ENCODE measurements at regions not wholly inside any gene's neighbourhood (a gene's known extent, or its start where the extent isn't known, plus 50 kb on each side); places are given as distances from the start of the nearest gene placed in this dataset.
A peak's percentile ranks its signal among the peaks of the same experiment; 100 is the strongest.

- Histone ChIP-seq H3K4me1 (ENCODE audit: control insufficient read depth, insufficient read depth, low read length) (no peaks in the 10 kb centered on the region), H3K27ac (ENCODE audit: low read length) (no peak overlapping the region), H3K9me3 (ENCODE audit: control insufficient read depth, low read depth, low read length) (no peaks in the 10 kb centered on the region), H3K36me3 (ENCODE audit: control insufficient read depth, insufficient read depth, low read length) (no peaks in the 10 kb centered on the region), H3K4me3 (ENCODE audit: low read length) (no peak overlapping the region), H3K27me3 (ENCODE audit: control insufficient read depth, insufficient read depth, low read length) (no peaks in the 10 kb centered on the region)
- 96% methylated on average over 3 of the region's 3 CpGs for WGBS (ENCODE audit: insufficient coverage, low lambda C conversion rate)
- no peak for DNase-seq
Measured at GRCh38 chr7:18338910-18339523, 156.5 kb upstream of the HDAC9 start.

DNA sequence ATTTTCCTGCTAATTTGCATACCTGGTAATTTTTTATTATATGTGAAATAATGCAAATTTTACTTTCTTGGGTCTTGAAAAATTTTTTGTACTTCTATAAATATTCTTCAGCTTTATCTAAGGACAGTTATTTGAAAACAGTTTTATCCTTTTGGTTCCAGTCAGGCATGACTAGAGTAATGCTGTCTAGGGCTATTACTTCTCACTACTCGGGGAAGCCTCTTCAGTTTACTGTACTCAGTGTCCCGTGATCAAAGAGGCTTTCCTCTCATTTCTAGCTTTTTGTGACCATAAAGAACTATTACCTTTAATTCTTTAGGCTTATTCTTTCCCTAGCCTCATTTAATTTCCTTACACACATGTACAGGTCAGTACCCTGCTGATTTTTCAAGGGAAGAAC, 153.8 kb upstream of the HDAC9 start:
- WGBS (ENCODE audit: insufficient coverage, low lambda C conversion rate) = 100% methylated on average over 1 of the region's 2 CpGs
- no peaks in the 10 kb centered on the region for H3K27me3 ChIP-seq (ENCODE audit: control insufficient read depth, insufficient read depth, low read length)
- no peaks in the 10 kb centered on the region for H3K4me1 ChIP-seq (ENCODE audit: control insufficient read depth, insufficient read depth, low read length)

GRCh38 chr7:18343047-18343446, 152.5 kb upstream of the HDAC9 start:
- H3K27me3 ChIP-seq (ENCODE audit: control insufficient read depth, insufficient read depth, low read length) = no peaks in the 10 kb centered on the region
- WGBS (ENCODE audit: insufficient coverage, low lambda C conversion rate) = 83% methylated on average over 1 of the region's 2 CpGs
- no peaks in the 10 kb centered on the region for H3K36me3 ChIP-seq (ENCODE audit: control insufficient read depth, insufficient read depth, low read length)
- no peak for DNase-seq
- no peaks in the 10 kb centered on the region for H3K4me1 ChIP-seq (ENCODE audit: control insufficient read depth, insufficient read depth, low read length)
- no peak overlapping the region for H3K27ac ChIP-seq (ENCODE audit: low read length)
- no peak overlapping the region for H3K4me3 ChIP-seq (ENCODE audit: low read length)
- no peaks in the 10 kb centered on the region for H3K9me3 ChIP-seq (ENCODE audit: control insufficient read depth, low read depth, low read length)

More for the DNA sequence above, 153.8 kb upstream of the HDAC9 start:
- H3K9me3 ChIP-seq (ENCODE audit: control insufficient read depth, low read depth, low read length) = no peaks in the 10 kb centered on the region
- no peaks in the 10 kb centered on the region for H3K36me3 ChIP-seq (ENCODE audit: control insufficient read depth, insufficient read depth, low read length)
- no peak overlapping the region for H3K4me3 ChIP-seq (ENCODE audit: low read length)
- no peak for DNase-seq
- no peak overlapping the region for H3K27ac ChIP-seq (ENCODE audit: low read length)

DNA sequence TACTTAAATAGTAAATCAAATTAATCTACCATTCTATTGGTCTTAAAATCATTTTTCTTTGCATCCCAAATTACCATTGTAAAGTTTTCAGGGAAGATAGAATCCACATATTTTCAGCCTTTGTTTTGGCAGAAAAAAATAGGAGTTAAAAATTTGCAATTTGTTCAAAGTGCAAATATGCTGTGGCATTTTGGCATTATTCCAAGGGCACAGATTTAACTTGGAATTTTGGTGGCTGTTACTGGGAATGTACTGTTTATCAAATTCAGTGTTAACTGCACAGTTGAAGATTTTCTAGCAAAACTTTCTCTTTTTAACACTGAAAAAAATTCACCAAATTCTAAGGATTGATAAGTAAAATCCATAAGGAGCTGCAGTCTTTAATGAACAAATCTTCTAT, 151.0 kb upstream of the HDAC9 start:
- no peaks in the 10 kb centered on the region for H3K36me3 ChIP-seq (ENCODE audit: control insufficient read depth, insufficient read depth, low read length)
- H3K4me1 ChIP-seq (ENCODE audit: control insufficient read depth, insufficient read depth, low read length) = no peaks in the 10 kb centered on the region
- no peaks in the 10 kb centered on the region for H3K9me3 ChIP-seq (ENCODE audit: control insufficient read depth, low read depth, low read length)
- no peak overlapping the region for H3K27ac ChIP-seq (ENCODE audit: low read length)
- H3K4me3 ChIP-seq (ENCODE audit: low read length) = no peak overlapping the region
- no peaks in the 10 kb centered on the region for H3K27me3 ChIP-seq (ENCODE audit: control insufficient read depth, insufficient read depth, low read length)
- DNase-seq = no peak

GRCh38 chr7:18345641-18346234, 149.8 kb upstream of the HDAC9 start:
- H3K4me3 ChIP-seq (ENCODE audit: low read length) = no peak overlapping the region
- no peaks in the 10 kb centered on the region for H3K36me3 ChIP-seq (ENCODE audit: control insufficient read depth, insufficient read depth, low read length)
- no peaks in the 10 kb centered on the region for H3K4me1 ChIP-seq (ENCODE audit: control insufficient read depth, insufficient read depth, low read length)
- H3K27ac ChIP-seq (ENCODE audit: low read length) = no peak overlapping the region
- no peaks in the 10 kb centered on the region for H3K27me3 ChIP-seq (ENCODE audit: control insufficient read depth, insufficient read depth, low read length)
- DNase-seq = peak; percentile 26 to 38
- H3K9me3 ChIP-seq (ENCODE audit: control insufficient read depth, low read depth, low read length) = no peaks in the 10 kb centered on the region
- 40% methylated on average over 2 of the region's 3 CpGs for WGBS (ENCODE audit: insufficient coverage, low lambda C conversion rate)

DNA sequence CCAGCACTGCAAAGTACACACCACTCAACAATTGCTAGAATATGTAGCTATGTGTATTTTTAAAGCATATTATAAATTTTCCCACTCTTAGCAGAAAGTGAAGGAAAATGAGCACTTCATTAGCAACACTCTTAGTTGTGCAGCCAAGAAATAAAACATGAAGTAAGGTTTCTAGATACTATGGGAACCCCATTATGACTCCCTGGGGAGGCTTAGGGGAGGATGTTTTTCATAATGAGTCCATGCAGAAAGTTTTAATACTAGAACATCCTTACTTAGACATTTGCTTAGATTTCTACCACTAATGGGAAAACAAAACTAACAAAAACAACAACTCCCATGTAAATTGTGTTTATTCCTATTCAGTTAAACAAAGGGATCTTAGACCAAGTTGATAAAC, 148.4 kb upstream of the HDAC9 start:
- H3K9me3 ChIP-seq (ENCODE audit: control insufficient read depth, low read depth, low read length) = no peaks in the 10 kb centered on the region
- DNase-seq = no peak
- H3K36me3 ChIP-seq (ENCODE audit: control insufficient read depth, insufficient read depth, low read length) = no peaks in the 10 kb centered on the region
- no peaks in the 10 kb centered on the region for H3K4me1 ChIP-seq (ENCODE audit: control insufficient read depth, insufficient read depth, low read length)
- no peaks in the 10 kb centered on the region for H3K27me3 ChIP-seq (ENCODE audit: control insufficient read depth, insufficient read depth, low read length)
- H3K4me3 ChIP-seq (ENCODE audit: low read length) = no peak overlapping the region
- H3K27ac ChIP-seq (ENCODE audit: low read length) = no peak overlapping the region

DNA sequence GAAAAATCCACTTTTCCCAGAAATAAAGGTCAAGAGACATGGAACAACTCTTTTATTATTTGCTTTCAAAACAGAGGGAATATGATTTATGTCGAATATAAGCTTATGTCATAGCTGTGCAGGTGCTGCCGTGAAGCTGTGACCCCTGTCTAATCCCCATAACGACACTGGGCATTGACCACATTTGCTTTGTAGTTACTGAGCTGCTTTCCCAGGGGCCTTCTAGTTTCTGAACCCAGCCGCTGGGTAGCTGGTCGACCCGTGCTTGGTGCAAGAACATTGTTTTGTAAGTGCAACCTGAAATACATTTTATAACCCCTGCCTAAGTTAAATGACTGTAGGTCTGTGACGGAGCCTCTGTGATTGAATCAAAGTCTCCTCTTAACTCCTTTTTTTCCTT, 144.9 kb upstream of the HDAC9 start:
- no peaks in the 10 kb centered on the region for H3K9me3 ChIP-seq (ENCODE audit: control insufficient read depth, low read depth, low read length)
- no peak for DNase-seq
- no peaks in the 10 kb centered on the region for H3K4me1 ChIP-seq (ENCODE audit: control insufficient read depth, insufficient read depth, low read length)
- H3K27me3 ChIP-seq (ENCODE audit: control insufficient read depth, insufficient read depth, low read length) = no peaks in the 10 kb centered on the region
- no CpG with 5 or more reads among the region's 7 CpGs for WGBS (ENCODE audit: insufficient coverage, low lambda C conversion rate)
- H3K36me3 ChIP-seq (ENCODE audit: control insufficient read depth, insufficient read depth, low read length) = no peaks in the 10 kb centered on the region
- no peak overlapping the region for H3K4me3 ChIP-seq (ENCODE audit: low read length)
- H3K27ac ChIP-seq (ENCODE audit: low read length) = no peak overlapping the region

DNA sequence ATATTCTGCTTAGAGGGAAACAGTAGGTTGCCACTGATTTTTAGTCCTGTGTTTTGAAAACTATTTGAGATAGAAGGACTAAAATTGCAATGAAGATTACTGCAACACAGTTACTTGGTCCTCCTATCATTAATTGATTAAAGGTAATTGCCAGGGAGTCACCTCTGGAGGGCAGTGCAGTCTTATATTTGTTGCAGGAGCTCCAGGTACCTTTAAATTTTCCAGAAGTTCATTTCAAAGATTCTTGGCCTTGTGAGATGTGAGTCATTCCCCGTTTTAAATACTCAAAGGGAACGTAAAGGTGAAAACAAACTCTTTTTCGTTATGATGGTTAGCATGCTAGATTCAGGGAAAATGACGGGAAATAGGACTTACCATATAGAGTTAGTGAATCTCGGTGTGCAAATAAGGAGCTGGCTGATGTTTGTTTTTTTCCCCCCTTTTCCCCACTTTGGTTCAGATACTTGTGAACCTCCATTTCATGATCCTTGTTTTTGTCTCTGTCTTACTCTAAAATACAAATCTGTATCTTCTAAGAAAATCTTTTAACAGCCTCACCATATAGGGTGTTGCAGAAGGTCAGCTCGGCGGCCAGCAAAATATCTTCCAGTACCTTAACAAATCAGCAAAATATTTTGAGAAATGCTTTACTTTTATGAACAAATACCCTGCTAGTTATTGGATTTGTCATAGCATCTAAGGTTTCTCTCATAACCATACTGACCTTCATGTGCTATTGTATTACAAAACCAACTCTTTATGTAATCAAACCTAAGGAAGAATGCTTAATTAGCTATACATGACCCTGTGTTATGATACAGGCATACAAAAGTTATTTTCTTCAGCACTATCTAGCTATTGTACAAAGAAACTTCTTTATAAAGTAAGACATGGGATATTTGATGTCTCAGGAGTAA, 143.0 kb upstream of the HDAC9 start:
- no peak overlapping the region for H3K27ac ChIP-seq (ENCODE audit: low read length)
- H3K36me3 ChIP-seq (ENCODE audit: control insufficient read depth, insufficient read depth, low read length) = no peaks in the 10 kb centered on the region
- no peaks in the 10 kb centered on the region for H3K27me3 ChIP-seq (ENCODE audit: control insufficient read depth, insufficient read depth, low read length)
- H3K9me3 ChIP-seq (ENCODE audit: control insufficient read depth, low read depth, low read length) = no peaks in the 10 kb centered on the region
- DNase-seq = peak; percentile 21 to 28
- no peak overlapping the region for H3K4me3 ChIP-seq (ENCODE audit: low read length)
- 43% methylated on average over 5 of the region's 7 CpGs for WGBS (ENCODE audit: insufficient coverage, low lambda C conversion rate)
- no peaks in the 10 kb centered on the region for H3K4me1 ChIP-seq (ENCODE audit: control insufficient read depth, insufficient read depth, low read length)

DNA sequence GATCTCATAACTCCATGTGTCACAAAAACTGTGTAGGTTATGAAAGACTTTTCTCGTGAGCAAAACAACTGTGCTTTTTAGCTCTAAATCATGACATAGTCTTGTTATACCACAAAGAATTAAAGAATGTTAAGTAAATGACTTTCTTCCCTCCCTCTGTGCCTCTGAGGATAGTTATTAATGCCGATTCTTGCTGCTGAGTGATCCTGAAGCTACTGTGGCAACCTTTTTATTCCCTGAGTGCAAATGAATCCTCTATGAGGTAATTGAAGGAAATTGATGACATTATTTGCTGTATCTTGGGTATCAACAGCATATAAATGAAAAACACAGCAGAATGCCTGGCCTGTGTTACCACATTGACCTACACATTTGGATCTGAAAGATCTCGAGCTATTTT, 142.2 kb upstream of the HDAC9 start:
- Histone ChIP-seq H3K27ac (ENCODE audit: low read length) (no peak overlapping the region), H3K4me3 (ENCODE audit: low read length) (no peak overlapping the region), H3K9me3 (ENCODE audit: control insufficient read depth, low read depth, low read length) (no peaks in the 10 kb centered on the region), H3K4me1 (ENCODE audit: control insufficient read depth, insufficient read depth, low read length) (no peaks in the 10 kb centered on the region), H3K27me3 (ENCODE audit: control insufficient read depth, insufficient read depth, low read length) (no peaks in the 10 kb centered on the region), H3K36me3 (ENCODE audit: control insufficient read depth, insufficient read depth, low read length) (no peaks in the 10 kb centered on the region)
- no peak for DNase-seq
- WGBS (ENCODE audit: insufficient coverage, low lambda C conversion rate) = no CpG with 5 or more reads among the region's 3 CpGs

GRCh38 chr7:18354108-18355085, 141.2 kb upstream of the HDAC9 start:
- WGBS (ENCODE audit: insufficient coverage, low lambda C conversion rate) = 61% methylated on average over 3 of the region's 6 CpGs

More at GRCh38 chr7:18354108-18355085, 141.2 kb upstream of the HDAC9 start:
- Histone ChIP-seq H3K4me1 (ENCODE audit: control insufficient read depth, insufficient read depth, low read length) (no peaks in the 10 kb centered on the region), H3K4me3 (ENCODE audit: low read length) (no peak overlapping the region), H3K9me3 (ENCODE audit: control insufficient read depth, low read depth, low read length) (no peaks in the 10 kb centered on the region), H3K27ac (ENCODE audit: low read length) (no peak overlapping the region), H3K36me3 (ENCODE audit: control insufficient read depth, insufficient read depth, low read length) (no peaks in the 10 kb centered on the region), H3K27me3 (ENCODE audit: control insufficient read depth, insufficient read depth, low read length) (no peaks in the 10 kb centered on the region)
- no peak for DNase-seq
